ENCODE measurements at regions not wholly inside any gene's neighbourhood (a gene's known extent, or its start where the extent isn't known, plus 50 kb on each side); places are given as distances from the start of the nearest gene placed in this dataset.

- Histone ChIP-seq H3K36me3 (ENCODE audit: control insufficient read depth in 4 of 4, insufficient read depth in 4 of 4, low read length in 4 of 4) (no peaks in the 10 kb centered on the region), H3K27me3 (ENCODE audit: control insufficient read depth in 3 of 3, insufficient read depth in 3 of 3, low read length in 2 of 3) (no peaks in the 10 kb centered on the region), H3K9me3 (ENCODE audit: control insufficient read depth in 4 of 4, insufficient read depth in 3 of 4, low read length in 3 of 4) (no peaks in the 10 kb centered on the region), H3K27ac (ENCODE audit: low read depth in 1 of 2, low read length in 1 of 2) (no peak overlapping the region), H3K9ac (ENCODE audit: insufficient read depth in 1 of 2, low read length in 2 of 2) (no peak overlapping the region), H3K4me3 (no peak overlapping the region), H3K4me1 (ENCODE audit: control insufficient read depth in 5 of 5, insufficient read depth in 5 of 5, low read length in 5 of 5) (no peaks in the 10 kb centered on the region)
- DNase-seq, result no peak
- WGBS, 2 donors, result 50 to 60% methylated on average over 6 of the region's 6 CpGs
- TF ChIP-seq CTCF (IDR thresholded peaks at IDR 0.05; ENCODE audit: control extremely low read depth, extremely low read depth), result no peak
- no peak for ATAC-seq (ENCODE audit: insufficient read depth, low FRiP score)
Observed at GRCh38 chr4:181432335-181432734, 810.9 kb upstream of the TENM3 start.

DNA sequence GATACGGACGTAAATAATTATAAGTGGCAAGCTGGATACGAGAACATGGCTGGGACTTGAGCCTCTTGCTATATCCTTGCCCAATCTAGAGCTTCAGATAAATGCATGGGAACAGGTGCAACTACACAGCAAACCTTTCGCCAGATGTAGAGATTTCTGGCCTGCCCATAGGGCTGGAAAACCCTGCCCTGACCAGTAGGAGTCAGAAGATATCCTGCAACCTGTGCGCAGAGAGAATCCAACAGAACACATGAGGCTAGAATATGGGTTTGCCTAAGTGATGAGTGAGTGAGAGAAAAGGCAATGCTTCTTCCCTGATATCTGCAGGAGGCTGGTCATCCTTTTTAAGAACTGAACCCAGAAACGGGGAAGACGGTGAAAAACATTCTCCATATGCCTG, 805.3 kb upstream of the TENM3 start:
- no peaks in the 10 kb centered on the region for H3K4me1 ChIP-seq (ENCODE audit: control insufficient read depth in 5 of 5, insufficient read depth in 5 of 5, low read length in 5 of 5)
- H3K4me3 ChIP-seq, result no peak overlapping the region
- WGBS, 2 donors, result 87 to 91% methylated on average over 7 of the region's 7 CpGs
- ATAC-seq (ENCODE audit: insufficient read depth, low FRiP score) (no peak), DNase-seq (no peak)
- TF ChIP-seq CTCF (IDR thresholded peaks at IDR 0.05; ENCODE audit: control extremely low read depth, extremely low read depth), result no peak
- no peaks in the 10 kb centered on the region for H3K27me3 ChIP-seq (ENCODE audit: control insufficient read depth in 3 of 3, insufficient read depth in 3 of 3, low read length in 2 of 3)
- no peak overlapping the region for H3K9ac ChIP-seq (ENCODE audit: insufficient read depth in 1 of 2, low read length in 2 of 2)
- H3K27ac ChIP-seq (ENCODE audit: low read depth in 1 of 2, low read length in 1 of 2), result no peak overlapping the region
- H3K9me3 ChIP-seq (ENCODE audit: control insufficient read depth in 4 of 4, insufficient read depth in 3 of 4, low read length in 3 of 4), result peaks cover 0 to 2% (median 0%) of the 10 kb centered on the region in 4 donors
- no peaks in the 10 kb centered on the region for H3K36me3 ChIP-seq (ENCODE audit: control insufficient read depth in 4 of 4, insufficient read depth in 4 of 4, low read length in 4 of 4)

DNA sequence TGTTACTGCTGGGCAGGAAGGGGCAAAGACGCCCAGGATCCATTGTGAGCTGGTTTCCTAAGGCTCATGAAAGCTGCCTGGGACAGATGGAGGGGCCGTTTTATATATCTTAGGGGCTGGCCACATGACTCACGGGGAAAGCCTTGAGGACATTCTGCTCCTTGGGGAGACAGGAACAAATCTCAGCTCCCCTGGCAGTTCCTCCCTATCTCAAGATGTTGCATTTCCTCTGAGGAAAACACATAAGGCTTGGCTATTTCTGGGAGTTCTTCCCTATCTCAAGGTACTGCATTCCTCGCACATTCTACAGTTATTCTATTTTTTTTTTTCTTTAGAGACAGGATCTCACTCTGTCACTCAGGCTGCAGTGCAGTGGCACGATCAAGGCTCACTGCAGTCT, 804.6 kb upstream of the TENM3 start:
- no peaks in the 10 kb centered on the region for H3K4me1 ChIP-seq (ENCODE audit: control insufficient read depth in 5 of 5, insufficient read depth in 5 of 5, low read length in 5 of 5)
- H3K9ac ChIP-seq (ENCODE audit: insufficient read depth in 1 of 2, low read length in 2 of 2), result no peak overlapping the region
- H3K27me3 ChIP-seq (ENCODE audit: control insufficient read depth in 3 of 3, insufficient read depth in 3 of 3, low read length in 2 of 3), result no peaks in the 10 kb centered on the region
- no peaks in the 10 kb centered on the region for H3K36me3 ChIP-seq (ENCODE audit: control insufficient read depth in 4 of 4, insufficient read depth in 4 of 4, low read length in 4 of 4)
- no peak overlapping the region for H3K4me3 ChIP-seq
- peaks cover 0 to 2% (median 0%) of the 10 kb centered on the region in 4 donors for H3K9me3 ChIP-seq (ENCODE audit: control insufficient read depth in 4 of 4, insufficient read depth in 3 of 4, low read length in 3 of 4)
- TF ChIP-seq CTCF (IDR thresholded peaks at IDR 0.05; ENCODE audit: control extremely low read depth, extremely low read depth), result no peak
- ATAC-seq (ENCODE audit: insufficient read depth, low FRiP score) (no peak), DNase-seq (no peak)
- H3K27ac ChIP-seq (ENCODE audit: low read depth in 1 of 2, low read length in 1 of 2), result no peak overlapping the region
- WGBS, 2 donors, result 35 to 53% methylated on average over 5 of the region's 5 CpGs

- H3K36me3 ChIP-seq (ENCODE audit: control insufficient read depth in 4 of 4, insufficient read depth in 4 of 4, low read length in 4 of 4), result no peaks in the 10 kb centered on the region
- 27 to 33% methylated on average over 6 of the region's 6 CpGs for WGBS, 2 donors
- DNase-seq (no peak), ATAC-seq (ENCODE audit: insufficient read depth, low FRiP score) (no peak)
- H3K27ac ChIP-seq (ENCODE audit: low read depth in 1 of 2, low read length in 1 of 2), result no peak overlapping the region
- H3K9me3 ChIP-seq (ENCODE audit: control insufficient read depth in 4 of 4, insufficient read depth in 3 of 4, low read length in 3 of 4), result no peaks in the 10 kb centered on the region
- no peak overlapping the region for H3K4me3 ChIP-seq
- no peak overlapping the region for H3K9ac ChIP-seq (ENCODE audit: insufficient read depth in 1 of 2, low read length in 2 of 2)
- H3K27me3 ChIP-seq (ENCODE audit: control insufficient read depth in 3 of 3, insufficient read depth in 3 of 3, low read length in 2 of 3), result no peaks in the 10 kb centered on the region
- TF ChIP-seq CTCF (IDR thresholded peaks at IDR 0.05; ENCODE audit: control extremely low read depth, extremely low read depth), result no peak
- H3K4me1 ChIP-seq (ENCODE audit: control insufficient read depth in 5 of 5, insufficient read depth in 5 of 5, low read length in 5 of 5), result no peaks in the 10 kb centered on the region
Observed at GRCh38 chr4:181443021-181443420, 800.2 kb upstream of the TENM3 start.
